Right atrium auricular region (tissue), 2 donors: ENCODE measurements at regions not wholly inside any gene's neighbourhood (a gene's known extent, or its start where the extent isn't known, plus 50 kb on each side); places are given as distances from the start of the nearest gene placed in this dataset.

ENCODE experiments used
- DNase-seq: peaks from one replicate; pipeline ENCODE4 v3.0.0-alpha.2; 2019; ENCODE audit warnings: low spot score
- H3K27ac ChIP-seq, 2 donors: fragments of 200-600 bp; sonication (generic); 1 replicate in 1 of 2; 2 replicates in 1 of 2; pipeline ENCODE4 v1.5.1; 2016 to 2019
- H3K27me3 ChIP-seq, 2 donors: fragments of 200-600 bp; sonication (generic); one replicate each; pipeline versions ENCODE4 v1.5.1 to v1.6.0; 2017 to 2019
- H3K36me3 ChIP-seq: fragments of 200-600 bp; sonication (generic); one replicate; pipeline ENCODE4 v1.5.1; 2016
- H3K4me1 ChIP-seq, 2 donors: fragments of 200-600 bp; sonication (generic); one replicate each; pipeline versions ENCODE4 v1.5.1 to v1.6.0; 2017 to 2019
- H3K4me3 ChIP-seq, 2 donors: fragments of 200-600 bp; sonication (generic); 1 replicate in 1 of 2; 2 replicates in 1 of 2; pipeline ENCODE4 v1.5.1; 2017 to 2019; ENCODE audit warnings: mild to moderate bottlenecking in 1 of 2, moderate library complexity in 1 of 2
- H3K9me3 ChIP-seq, 2 donors: fragments of 200-600 bp; sonication (generic); one replicate each; pipeline ENCODE4 v1.5.1; 2019
- CTCF ChIP-seq, 2 donors: fragments of 200-600 bp; sonication (generic); IDR thresholded peaks; one replicate each; pipeline ENCODE4 v1.5.1; 2019; ENCODE audit warnings: antibody characterized with exemption in 2 of 2

- Histone ChIP-seq H3K36me3 (no peaks in the 10 kb centered on the region), H3K27me3 (no peaks in the 10 kb centered on the region), H3K9me3 (no peaks in the 10 kb centered on the region), H3K27ac (no peak overlapping the region), H3K4me3 (no peak overlapping the region), H3K4me1 (no peaks in the 10 kb centered on the region)
- no peak for TF ChIP-seq CTCF (IDR thresholded peaks at IDR 0.05)
- DNase-seq, result no peak
These were observed 297.7 kb downstream of the DOK5 start for GRCh38 chr20:54772893-54773642.

- H3K36me3 ChIP-seq, result no peaks in the 10 kb centered on the region
- no peak for DNase-seq
- no peak overlapping the region for H3K4me3 ChIP-seq
- no peaks in the 10 kb centered on the region for H3K4me1 ChIP-seq
- no peaks in the 10 kb centered on the region for H3K27me3 ChIP-seq
- TF ChIP-seq CTCF (IDR thresholded peaks at IDR 0.05), result no peak
- no peaks in the 10 kb centered on the region for H3K9me3 ChIP-seq
- no peak overlapping the region for H3K27ac ChIP-seq
These were observed 291.1 kb downstream of the DOK5 start for GRCh38 chr20:54766483-54766882.

GRCh38 chr20:54763366-54763765, 288.0 kb downstream of the DOK5 start:
- Histone ChIP-seq H3K4me1 (no peaks in the 10 kb centered on the region), H3K27me3 (no peaks in the 10 kb centered on the region), H3K9me3 (no peaks in the 10 kb centered on the region), H3K36me3 (no peaks in the 10 kb centered on the region), H3K27ac (no peak overlapping the region), H3K4me3 (no peak overlapping the region)
- no peak for TF ChIP-seq CTCF (IDR thresholded peaks at IDR 0.05)
- DNase-seq, result no peak

- H3K27ac ChIP-seq, result no peak overlapping the region
- no peak overlapping the region for H3K4me3 ChIP-seq
- H3K4me1 ChIP-seq, result no peaks in the 10 kb centered on the region
- peaks cover 0 to 12% of the 10 kb centered on the region in 2 donors for H3K9me3 ChIP-seq
- DNase-seq, result no peak
- H3K36me3 ChIP-seq, result no peaks in the 10 kb centered on the region
- no peak for TF ChIP-seq CTCF (IDR thresholded peaks at IDR 0.05)
- no peaks in the 10 kb centered on the region for H3K27me3 ChIP-seq
These were observed 284.2 kb downstream of the DOK5 start for GRCh38 chr20:54759589-54759988.

GRCh38 chr20:54746796-54747195, 271.4 kb downstream of the DOK5 start:
- TF ChIP-seq CTCF (IDR thresholded peaks at IDR 0.05), result no peak
- H3K4me3 ChIP-seq, result no peak overlapping the region
- H3K9me3 ChIP-seq, result no peaks in the 10 kb centered on the region
- H3K27ac ChIP-seq, result no peak overlapping the region
- H3K27me3 ChIP-seq, result no peaks in the 10 kb centered on the region
- H3K4me1 ChIP-seq, result no peaks in the 10 kb centered on the region
- no peak for DNase-seq
- H3K36me3 ChIP-seq, result no peaks in the 10 kb centered on the region

GRCh38 chr20:54745780-54746179, 270.4 kb downstream of the DOK5 start:
- H3K36me3 ChIP-seq, result no peaks in the 10 kb centered on the region
- H3K4me3 ChIP-seq, result no peak overlapping the region
- no peaks in the 10 kb centered on the region for H3K9me3 ChIP-seq
- TF ChIP-seq CTCF (IDR thresholded peaks at IDR 0.05), result no peak
- no peak overlapping the region for H3K27ac ChIP-seq
- no peaks in the 10 kb centered on the region for H3K4me1 ChIP-seq
- H3K27me3 ChIP-seq, result no peaks in the 10 kb centered on the region
- DNase-seq, result no peak
